Colonic mucosa (tissue), 4 donors: ENCODE measurements at regions not wholly inside any gene's neighbourhood (a gene's known extent, or its start where the extent isn't known, plus 50 kb on each side); places are given as distances from the start of the nearest gene placed in this dataset.
A peak's percentile ranks its signal among the peaks of the same experiment; 100 is the strongest.

Experiments
- DNase-seq: peaks from one replicate; pipeline ENCODE4 v3.0.0-alpha.2; 2020
- H3K27ac ChIP-seq: fragments of 200-600 bp; one replicate; pipeline ENCODE4 v1.8.0; 2021
- H3K27me3 ChIP-seq: fragments of 200-600 bp; one replicate; pipeline ENCODE4 v1.8.0; 2021
- H3K36me3 ChIP-seq: fragments of 200-600 bp; one replicate; pipeline ENCODE4 v1.8.0; 2021
- H3K4me1 ChIP-seq: fragments of 200-600 bp; one replicate; pipeline ENCODE4 v1.8.0; 2021; ENCODE audit warnings: mild to moderate bottlenecking
- H3K4me3 ChIP-seq: fragments of 200-600 bp; one replicate; pipeline ENCODE4 v1.8.0; 2021
- H3K9ac ChIP-seq, 2 donors: one replicate each; pipeline ENCODE4 v1.7.0; 2013; ENCODE audit warnings: control low read depth in 2 of 2, low read depth in 2 of 2, low read length in 2 of 2
- H3K9me3 ChIP-seq: fragments of 200-600 bp; one replicate; pipeline ENCODE4 v1.8.0; 2021
- CTCF ChIP-seq: fragments of 200-600 bp; IDR thresholded peaks from one replicate; pipeline ENCODE4 v1.8.0; 2022; ENCODE audit warnings: antibody characterized with exemption, mild to moderate bottlenecking
- intact Hi-C: fragments of 100-400 bp; cut with DNase I; formaldehyde crosslinking; loops from one replicate; pipeline ENCODE4 v1.14.1; 2022
- donor health status: healthy.
- donor health status: DM: no; HTN: no; CAD: no.
- donor health status: DM: no; HTN: no; CAD: no.

DNA sequence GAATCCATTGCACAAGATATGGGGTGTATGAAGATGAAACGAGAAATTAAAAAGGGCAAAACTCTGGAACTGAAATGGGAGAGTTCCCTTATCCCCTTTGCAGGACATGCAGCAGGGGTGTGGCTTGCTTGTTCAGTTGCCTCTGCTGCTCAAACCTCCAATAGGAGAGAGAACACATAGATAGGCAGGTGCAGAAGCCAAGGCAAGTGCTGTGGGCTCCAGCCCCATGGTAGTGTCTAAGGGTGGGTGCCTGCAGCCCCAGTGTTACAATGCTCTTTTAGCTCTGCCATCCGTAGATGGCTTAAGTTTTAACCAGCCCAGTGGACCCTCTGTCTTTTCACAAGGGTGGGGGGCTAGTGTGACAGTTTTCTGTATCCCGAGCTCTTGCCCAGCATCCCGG, 69.7 kb downstream of the CMAS start:
- H3K9me3 ChIP-seq: no peaks in the 10 kb centered on the region
- no peaks in the 10 kb centered on the region for H3K27me3 ChIP-seq
- no peak for TF ChIP-seq CTCF
- H3K4me3 ChIP-seq: no peak overlapping the region
- H3K36me3 ChIP-seq: no peaks in the 10 kb centered on the region
- H3K27ac ChIP-seq: no peak overlapping the region
- no peaks in the 10 kb centered on the region for H3K4me1 ChIP-seq
- intact Hi-C loops: no loop called here
- DNase-seq: no peak
- no peak overlapping the region for H3K9ac ChIP-seq

- Histone ChIP-seq H3K36me3 (no peaks in the 10 kb centered on the region), H3K27ac (no peak overlapping the region), H3K4me3 (no peak overlapping the region), H3K9me3 (no peaks in the 10 kb centered on the region), H3K27me3 (no peaks in the 10 kb centered on the region), H3K9ac (no peak overlapping the region), H3K4me1 (no peaks in the 10 kb centered on the region)
- intact Hi-C loops: no loop called here
- DNase-seq: no peak
- no peak for TF ChIP-seq CTCF
These were observed 70.4 kb downstream of the CMAS start for GRCh38 chr12:22116376-22116775.

GRCh38 chr12:22117563-22118237, 71.7 kb downstream of the CMAS start:
- Histone ChIP-seq H3K9me3 (no peaks in the 10 kb centered on the region), H3K27me3 (no peaks in the 10 kb centered on the region), H3K4me1 (no peaks in the 10 kb centered on the region), H3K27ac (no peak overlapping the region), H3K4me3 (no peak overlapping the region), H3K36me3 (no peaks in the 10 kb centered on the region), H3K9ac (no peak overlapping the region)
- TF ChIP-seq CTCF: no peak
- DNase-seq: no peak
- intact Hi-C loops: no loop called here

GRCh38 chr12:22118238-22118790, 72.3 kb downstream of the CMAS start:
- H3K9me3 ChIP-seq: no peaks in the 10 kb centered on the region
- H3K9ac ChIP-seq: no peak overlapping the region
- H3K4me1 ChIP-seq: no peaks in the 10 kb centered on the region
- H3K27ac ChIP-seq: no peak overlapping the region
- no peak overlapping the region for H3K4me3 ChIP-seq
- no peaks in the 10 kb centered on the region for H3K36me3 ChIP-seq
- no peak for DNase-seq
- TF ChIP-seq CTCF: no peak
- intact Hi-C loops: no loop called here
- no peaks in the 10 kb centered on the region for H3K27me3 ChIP-seq

- H3K36me3 ChIP-seq: no peaks in the 10 kb centered on the region
- H3K27ac ChIP-seq: no peak overlapping the region
- no peak overlapping the region for H3K4me3 ChIP-seq
- H3K9me3 ChIP-seq: no peaks in the 10 kb centered on the region
- no peak overlapping the region for H3K9ac ChIP-seq
- DNase-seq: no peak
- TF ChIP-seq CTCF: peak; percentile 19
- intact Hi-C loops: no loop called here
- H3K4me1 ChIP-seq: no peaks in the 10 kb centered on the region
- no peaks in the 10 kb centered on the region for H3K27me3 ChIP-seq
These were observed 75.2 kb downstream of the CMAS start for GRCh38 chr12:22121224-22121623.
